IMR-90 (cell line): ENCODE measurements at regions not wholly inside any gene's neighbourhood (a gene's known extent, or its start where the extent isn't known, plus 50 kb on each side); places are given as distances from the start of the nearest gene placed in this dataset.

Source experiments
- ATAC-seq: fragments of 200-7000 bp; cut with Tn5 transposase; 2 replicates; pipeline ENCODE4 v1.9.1; 2020; ENCODE audit warnings: low read depth, mild to moderate bottlenecking, moderate library complexity
- BruUV-seq: library from RNA; stranded (reverse); fragments of 400-500 nt; replicated peaks from 2 replicates; lab custom pipeline; 2021; lab: Mats Ljungman, UMichigan
- CTCF ChIA-PET: fragments of 300-600 bp; formaldehyde crosslinking; extraction: SDS; loops from one replicate; lab custom pipeline; 2021; ENCODE audit warnings: antibody characterized with exemption; lab: Yijun Ruan, JAX
- POLR2A ChIA-PET: fragments of 300-600 bp; sonication (Branson Sonifier 250); formaldehyde crosslinking; loops from one replicate; lab custom pipeline; 2022; ENCODE audit warnings: antibody characterized with exemption; ENCODE audit not compliant: unreplicated experiment; lab: Charles Lee
- DNase-seq: peaks from one replicate; pipeline ENCODE4 v3.0.0; 2013
- H2AFZ ChIP-seq: replicated peaks from 2 replicates; pipeline ENCODE3; 2013; ENCODE audit warnings: low read length, mild to moderate bottlenecking; ENCODE audit not compliant: poor library complexity
- H2AK5ac ChIP-seq: 2 replicates; pipeline ENCODE4 v1.6.1; 2013; ENCODE audit warnings: low read depth, low read length, inconsistent platforms
- H2AK9ac ChIP-seq: replicated peaks from 2 replicates; pipeline ENCODE3; 2013; ENCODE audit warnings: mild to moderate bottlenecking, low read depth, low read length, moderate library complexity; ENCODE audit not compliant: poor library complexity
- H2BK120ac ChIP-seq: 2 replicates; pipeline ENCODE4 v1.6.1; 2013; ENCODE audit warnings: low read depth, low read length, inconsistent platforms
- H2BK15ac ChIP-seq: 3 replicates; pipeline ENCODE4 v1.6.1; 2013; ENCODE audit warnings: low read depth, low read length, inconsistent platforms
- H2BK20ac ChIP-seq: 2 replicates; pipeline ENCODE4 v1.6.1; 2013; ENCODE audit warnings: low read depth, mild to moderate bottlenecking, inconsistent platforms, low read length, moderate library complexity
- H2BK5ac ChIP-seq: 2 replicates; pipeline ENCODE4 v1.6.1; 2013; ENCODE audit warnings: mild to moderate bottlenecking, low read depth, low read length, inconsistent platforms; ENCODE audit not compliant: poor library complexity, severe bottlenecking
- H3K14ac ChIP-seq: replicated peaks from 2 replicates; pipeline ENCODE4 v1.6.1; 2013; ENCODE audit warnings: low read depth, low read length, inconsistent platforms
- H3K18ac ChIP-seq: 2 replicates; pipeline ENCODE4 v1.6.1; 2013; ENCODE audit warnings: low read depth, low read length, control low read depth
- H3K23ac ChIP-seq: 2 replicates; pipeline ENCODE4 v1.6.1; 2013; ENCODE audit warnings: low read depth, low read length, inconsistent platforms
- H3K27ac ChIP-seq: 2 replicates; pipeline ENCODE4 v1.5.1; 2013; ENCODE audit warnings: mild to moderate bottlenecking, control low read depth, low read length; ENCODE audit not compliant: insufficient read depth
- H3K27me3 ChIP-seq: 2 replicates; pipeline ENCODE4 v1.6.1; 2013; ENCODE audit warnings: low read length; ENCODE audit not compliant: control insufficient read depth, insufficient read depth
- H3K36me3 ChIP-seq: 2 replicates; pipeline ENCODE4 v1.6.1; 2013; ENCODE audit warnings: low read length, mixed read lengths; ENCODE audit not compliant: control insufficient read depth, insufficient read depth
- H3K4ac ChIP-seq: 2 replicates; pipeline ENCODE4 v1.6.1; 2013; ENCODE audit warnings: low read depth, low read length, inconsistent platforms
- H3K4me1 ChIP-seq: 2 replicates; pipeline ENCODE4 v1.6.1; 2013; ENCODE audit warnings: low read length, mixed read lengths; ENCODE audit not compliant: control insufficient read depth, insufficient read depth
- H3K4me2 ChIP-seq: 2 replicates; pipeline ENCODE4 v1.6.1; 2013; ENCODE audit warnings: low read depth, mild to moderate bottlenecking, control low read depth, low read length, moderate library complexity
- H3K4me3 ChIP-seq: 2 replicates; pipeline ENCODE4 v1.5.1; 2013; ENCODE audit warnings: low read depth, mild to moderate bottlenecking, control low read depth, low read length, moderate library complexity; ENCODE audit not compliant: insufficient read depth
- H3K56ac ChIP-seq: 2 replicates; pipeline ENCODE4 v1.6.1; 2013; ENCODE audit warnings: low read length, inconsistent platforms; ENCODE audit not compliant: insufficient read depth; ENCODE audit errors: extremely low read depth
- H3K79me1 ChIP-seq, 2 experiments: 2 replicates each; pipeline ENCODE4 v1.6.1; 2013; ENCODE audit warnings: low read length in 2 of 2, inconsistent platforms in 1 of 2, low read depth in 1 of 2
- H3K9ac ChIP-seq: 2 replicates; pipeline ENCODE4 v1.6.1; 2013; ENCODE audit warnings: low read depth, low read length, control low read depth
- H3K9me1 ChIP-seq: 2 replicates; pipeline ENCODE4 v1.6.1; 2013; ENCODE audit warnings: low read length, inconsistent platforms; ENCODE audit not compliant: insufficient read depth
- H3K9me3 ChIP-seq: 2 replicates; pipeline ENCODE4 v1.6.1; 2013; ENCODE audit warnings: low read length; ENCODE audit not compliant: control insufficient read depth, insufficient read depth
- H4K20me1 ChIP-seq: 2 replicates; pipeline ENCODE4 v1.6.1; 2013; ENCODE audit warnings: low read length, inconsistent platforms; ENCODE audit not compliant: insufficient read depth
- H4K5ac ChIP-seq: 2 replicates; pipeline ENCODE4 v1.6.1; 2013; ENCODE audit warnings: mild to moderate bottlenecking, low read depth, low read length, control low read depth
- H4K8ac ChIP-seq, 2 experiments: 2 replicates each; pipeline ENCODE4 v1.6.1; 2013; ENCODE audit warnings: low read depth in 2 of 2, low read length in 2 of 2, control low read depth in 1 of 2, inconsistent platforms in 1 of 2
- H4K91ac ChIP-seq: 2 replicates; pipeline ENCODE4 v1.6.1; 2013; ENCODE audit warnings: low read depth, low read length, inconsistent platforms; ENCODE audit not compliant: insufficient read depth
- BHLHE40 ChIP-seq: fragments of 150-350 bp; IDR thresholded peaks from 2 replicates; pipeline ENCODE4 v1.6.1; 2016; ENCODE audit warnings: mild to moderate bottlenecking, low read depth, low read length
- CEBPB ChIP-seq: IDR thresholded peaks from 2 replicates; pipeline ENCODE4 v1.6.1; 2012; ENCODE audit warnings: low read depth, low read length, improper control_type of control experiment
- FOS ChIP-seq: fragments of 150-350 bp; IDR thresholded peaks from 2 replicates; pipeline ENCODE4 v1.6.1; 2016; ENCODE audit warnings: low read depth, low read length
- MAFK ChIP-seq: IDR thresholded peaks from 2 replicates; pipeline ENCODE4 v1.6.1; 2012; ENCODE audit warnings: low read depth, low read length, improper control_type of control experiment
- MAZ ChIP-seq: IDR thresholded peaks from 2 replicates; pipeline ENCODE4 v1.6.1; 2012; ENCODE audit warnings: low read depth, mild to moderate bottlenecking, low read length, improper control_type of control experiment, moderate library complexity, borderline replicate concordance
- MXI1 ChIP-seq: IDR thresholded peaks from 2 replicates; pipeline ENCODE4 v1.6.1; 2012; ENCODE audit warnings: low read depth, mild to moderate bottlenecking, low read length, moderate library complexity, borderline replicate concordance
- POLR2A ChIP-seq: IDR thresholded peaks from 2 replicates; pipeline ENCODE4 v1.6.1; 2012; ENCODE audit warnings: mild to moderate bottlenecking, low read depth, low read length
- RCOR1 ChIP-seq: IDR thresholded peaks from 2 replicates; pipeline ENCODE4 v1.6.1; 2012; ENCODE audit warnings: mild to moderate bottlenecking, low read length, improper control_type of control experiment; ENCODE audit not compliant: insufficient replicate concordance
- RFX5 ChIP-seq: IDR thresholded peaks from 2 replicates; pipeline ENCODE4 v1.8.0; 2012; ENCODE audit warnings: low read depth, mild to moderate bottlenecking, low read length, moderate library complexity
- SMC3 ChIP-seq: fragments of 150-350 bp; IDR thresholded peaks from 2 replicates; pipeline ENCODE4 v1.6.1; 2016; ENCODE audit warnings: low read depth, mild to moderate bottlenecking, antibody characterized with exemption, low read length, moderate library complexity
- WGBS, 2 experiments: methylation state at CpG; one replicate each; pipeline versions ENCODE4 v1.1.5 to v1.1.7; 2013; ENCODE audit warnings: missing lambda C conversion rate in 2 of 2; ENCODE audit not compliant: insufficient read length in 1 of 2; ENCODE audit errors: extremely low coverage in 2 of 2; 5-methylcytosine and 5-hydroxymethylcytosine counted together
- dilution Hi-C: fragments of 300-500 bp; cut with HindIII; formaldehyde crosslinking; loops from one replicate; pipeline ENCODE4 v1.14.3; 2018; ENCODE audit warnings: low sequenced_read_pairs; ENCODE audit not compliant: unreplicated experiment
- in situ Hi-C: fragments of 300-500 bp; cut with MboI; formaldehyde crosslinking; loops from 3 replicates; pipeline ENCODE4 v1.14.3; 2019; ENCODE audit warnings: low sequenced_read_pairs, inconsistent platforms, mixed read lengths
- intact Hi-C: fragments of 100-400 bp; cut with micrococcal nuclease; formaldehyde crosslinking; loops from 2 replicates; pipeline ENCODE4 v1.10.0; 2022
- TF ChIP-seq, protein P1 (sequence below): fragments of 150-350 bp; IDR thresholded peaks from 2 replicates; pipeline ENCODE4 v1.6.1; 2017; ENCODE audit warnings: mild to moderate bottlenecking, antibody characterized with exemption, low read length, low read depth
- TF ChIP-seq, protein P2 (sequence below): fragments of 150-350 bp; IDR thresholded peaks from 2 replicates; pipeline ENCODE4 v1.6.1; 2016; ENCODE audit warnings: low read depth, mild to moderate bottlenecking, low read length, moderate library complexity, borderline replicate concordance

DNA sequence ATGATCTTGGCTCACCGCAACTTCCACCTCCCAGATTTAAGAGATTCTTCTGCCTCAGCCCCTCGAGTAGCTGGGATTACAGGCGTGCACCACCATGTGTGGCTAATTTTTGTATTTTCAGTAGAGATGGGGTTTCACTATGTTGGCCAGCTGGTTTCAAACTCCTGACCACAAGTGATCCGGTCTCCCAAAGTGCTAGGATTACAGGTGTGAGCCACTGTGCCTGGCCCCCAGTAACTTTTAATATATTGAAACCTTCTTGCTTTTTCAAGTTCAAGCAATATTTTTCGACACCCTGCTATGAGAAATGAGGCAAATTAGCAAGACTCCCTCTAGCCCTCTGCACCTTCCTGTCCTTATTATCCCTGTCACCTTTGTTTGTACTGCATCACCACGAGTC lies 144.0 kb downstream of the EVX1 start:
- no TSS peak for BruUV-seq
- POLR2A ChIA-PET, result no interaction called here
- ATAC-seq (no peak), DNase-seq (no peak)
- no peaks in the 10 kb centered on the region for H3K4me1 ChIP-seq
- H2AK9ac ChIP-seq, result no peak overlapping the region
- no peak overlapping the region for H3K56ac ChIP-seq
- no peak overlapping the region for H3K4me2 ChIP-seq
- CTCF ChIA-PET, result interaction anchor here (0.6 kb wide), 1 partner anchor 857 kb away, joined by 4 read pairs; no protein-coding TSS in a partner anchor
- no peaks in the 10 kb centered on the region for H3K9me3 ChIP-seq
- no peak overlapping the region for H2AK5ac ChIP-seq
- H3K14ac ChIP-seq, result no peak overlapping the region
- no peak overlapping the region for H3K18ac ChIP-seq
- H3K9ac ChIP-seq, result no peak overlapping the region
- H2BK120ac ChIP-seq, result no peak overlapping the region
- in situ Hi-C loops (no loop called here), intact Hi-C loops (no loop called here), dilution Hi-C loops (no loop called here)
- H4K20me1 ChIP-seq, result no peaks in the 10 kb centered on the region
- no peak overlapping the region for H3K4me3 ChIP-seq
- peaks cover 10% of the 10 kb centered on the region for H3K27me3 ChIP-seq
- no peaks in the 10 kb centered on the region for H3K9me1 ChIP-seq
- H3K79me1 ChIP-seq, result no peaks in the 10 kb centered on the region
- no peak overlapping the region for H3K4ac ChIP-seq
- H3K36me3 ChIP-seq, result no peaks in the 10 kb centered on the region
- no peak overlapping the region for H2AFZ ChIP-seq
- no peak overlapping the region for H2BK15ac ChIP-seq
- WGBS, 2 experiments, result no CpG with 5 or more reads among the region's 6 CpGs
- H4K8ac ChIP-seq, result no peak overlapping the region
- H4K5ac ChIP-seq, result no peak overlapping the region
- H4K91ac ChIP-seq, result no peak overlapping the region
- H3K27ac ChIP-seq, result no peak overlapping the region
- no peak for TF ChIP-seq MXI1
- no peak for TF ChIP-seq BHLHE40
- no peak for TF ChIP-seq RFX5
- TF ChIP-seq, protein P1, sequence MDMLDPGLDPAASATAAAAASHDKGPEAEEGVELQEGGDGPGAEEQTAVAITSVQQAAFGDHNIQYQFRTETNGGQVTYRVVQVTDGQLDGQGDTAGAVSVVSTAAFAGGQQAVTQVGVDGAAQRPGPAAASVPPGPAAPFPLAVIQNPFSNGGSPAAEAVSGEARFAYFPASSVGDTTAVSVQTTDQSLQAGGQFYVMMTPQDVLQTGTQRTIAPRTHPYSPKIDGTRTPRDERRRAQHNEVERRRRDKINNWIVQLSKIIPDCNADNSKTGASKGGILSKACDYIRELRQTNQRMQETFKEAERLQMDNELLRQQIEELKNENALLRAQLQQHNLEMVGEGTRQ, result no peak
- no peak for TF ChIP-seq SMC3
- TF ChIP-seq FOS, result no peak
- no peak for TF ChIP-seq MAZ
- no peak for TF ChIP-seq POLR2A
- no peak for TF ChIP-seq MAFK
- TF ChIP-seq, protein P2, sequence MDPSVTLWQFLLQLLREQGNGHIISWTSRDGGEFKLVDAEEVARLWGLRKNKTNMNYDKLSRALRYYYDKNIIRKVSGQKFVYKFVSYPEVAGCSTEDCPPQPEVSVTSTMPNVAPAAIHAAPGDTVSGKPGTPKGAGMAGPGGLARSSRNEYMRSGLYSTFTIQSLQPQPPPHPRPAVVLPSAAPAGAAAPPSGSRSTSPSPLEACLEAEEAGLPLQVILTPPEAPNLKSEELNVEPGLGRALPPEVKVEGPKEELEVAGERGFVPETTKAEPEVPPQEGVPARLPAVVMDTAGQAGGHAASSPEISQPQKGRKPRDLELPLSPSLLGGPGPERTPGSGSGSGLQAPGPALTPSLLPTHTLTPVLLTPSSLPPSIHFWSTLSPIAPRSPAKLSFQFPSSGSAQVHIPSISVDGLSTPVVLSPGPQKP, result no peak
- no peak for TF ChIP-seq CEBPB
- no peak for TF ChIP-seq RCOR1
- no peak overlapping the region for H2BK20ac ChIP-seq
- no peak overlapping the region for H3K23ac ChIP-seq
- no peak overlapping the region for H2BK5ac ChIP-seq
